ENCODE measurements at regions not wholly inside any gene's neighbourhood (a gene's known extent, or its start where the extent isn't known, plus 50 kb on each side); places are given as distances from the start of the nearest gene placed in this dataset.
"Not testable (repeated sequence)": the region's sequence is repeated elsewhere in the genome, so short reads cannot be mapped to it uniquely, and the experiment has no call there.

DNA sequence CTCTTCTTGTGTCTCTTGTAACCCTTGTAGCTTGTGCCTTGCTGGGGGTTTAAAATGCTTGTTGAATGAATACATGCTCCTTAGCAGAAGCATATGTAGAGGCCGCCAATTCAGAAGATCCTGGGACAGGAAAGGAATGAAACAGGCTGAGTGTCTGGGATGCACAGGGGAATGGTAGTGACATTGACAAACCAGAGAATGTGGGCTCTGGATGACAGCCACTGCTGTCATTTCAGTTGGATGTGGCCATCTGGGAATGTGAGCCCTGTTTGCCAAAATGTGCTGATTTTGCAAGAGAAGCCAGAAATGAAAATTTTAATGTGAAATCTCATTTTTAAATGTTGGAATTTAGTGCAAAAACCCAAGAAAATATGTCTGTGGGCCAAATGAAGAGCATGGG lies 136.8 kb downstream of the DACT1 start:
- Histone ChIP-seq H3K4me3 (no peak overlapping the region), H3K4me1 (no peaks in the 10 kb centered on the region), H3K9me3 (no peaks in the 10 kb centered on the region), H3K27ac (no peak overlapping the region), H3K36me3 (no peaks in the 10 kb centered on the region), H3K27me3 (no peaks in the 10 kb centered on the region)
- DNase-seq (ENCODE audit: low spot score) = no peak
- TF ChIP-seq, protein P1, sequence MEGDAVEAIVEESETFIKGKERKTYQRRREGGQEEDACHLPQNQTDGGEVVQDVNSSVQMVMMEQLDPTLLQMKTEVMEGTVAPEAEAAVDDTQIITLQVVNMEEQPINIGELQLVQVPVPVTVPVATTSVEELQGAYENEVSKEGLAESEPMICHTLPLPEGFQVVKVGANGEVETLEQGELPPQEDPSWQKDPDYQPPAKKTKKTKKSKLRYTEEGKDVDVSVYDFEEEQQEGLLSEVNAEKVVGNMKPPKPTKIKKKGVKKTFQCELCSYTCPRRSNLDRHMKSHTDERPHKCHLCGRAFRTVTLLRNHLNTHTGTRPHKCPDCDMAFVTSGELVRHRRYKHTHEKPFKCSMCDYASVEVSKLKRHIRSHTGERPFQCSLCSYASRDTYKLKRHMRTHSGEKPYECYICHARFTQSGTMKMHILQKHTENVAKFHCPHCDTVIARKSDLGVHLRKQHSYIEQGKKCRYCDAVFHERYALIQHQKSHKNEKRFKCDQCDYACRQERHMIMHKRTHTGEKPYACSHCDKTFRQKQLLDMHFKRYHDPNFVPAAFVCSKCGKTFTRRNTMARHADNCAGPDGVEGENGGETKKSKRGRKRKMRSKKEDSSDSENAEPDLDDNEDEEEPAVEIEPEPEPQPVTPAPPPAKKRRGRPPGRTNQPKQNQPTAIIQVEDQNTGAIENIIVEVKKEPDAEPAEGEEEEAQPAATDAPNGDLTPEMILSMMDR (IDR thresholded peaks at IDR 0.05) = no peak

GRCh38 chr14:58775130-58775529 lies 137.4 kb downstream of the DACT1 start:
- H3K36me3 ChIP-seq; H3K27me3 ChIP-seq; DNase-seq (ENCODE audit: low spot score); H3K9me3 ChIP-seq; H3K4me3 ChIP-seq; H3K27ac ChIP-seq; H3K4me1 ChIP-seq: not testable (repeated sequence)

- TF ChIP-seq, protein P1 (IDR thresholded peaks at IDR 0.05) = no peak
- no peaks in the 10 kb centered on the region for H3K4me1 ChIP-seq
- H3K9me3 ChIP-seq = no peaks in the 10 kb centered on the region
- H3K27ac ChIP-seq = no peak overlapping the region
- no peaks in the 10 kb centered on the region for H3K36me3 ChIP-seq
- H3K27me3 ChIP-seq = no peaks in the 10 kb centered on the region
- DNase-seq (ENCODE audit: low spot score) = no peak
- H3K4me3 ChIP-seq = no peak overlapping the region
These were observed 138.8 kb downstream of the DACT1 start for GRCh38 chr14:58776516-58776915.

GRCh38 chr14:58777541-58777979 lies 139.8 kb downstream of the DACT1 start:
- H3K4me1 ChIP-seq = no peaks in the 10 kb centered on the region
- DNase-seq (ENCODE audit: low spot score) = no peak
- H3K27ac ChIP-seq = no peak overlapping the region
- no peak overlapping the region for H3K4me3 ChIP-seq
- TF ChIP-seq, protein P1 (IDR thresholded peaks at IDR 0.05) = no peak
- no peaks in the 10 kb centered on the region for H3K36me3 ChIP-seq
- no peaks in the 10 kb centered on the region for H3K9me3 ChIP-seq
- no peaks in the 10 kb centered on the region for H3K27me3 ChIP-seq

- Histone ChIP-seq H3K36me3 (no peaks in the 10 kb centered on the region), H3K4me1 (no peaks in the 10 kb centered on the region), H3K9me3 (no peaks in the 10 kb centered on the region), H3K27me3 (no peaks in the 10 kb centered on the region), H3K27ac (no peak overlapping the region), H3K4me3 (no peak overlapping the region)
- DNase-seq (ENCODE audit: low spot score) = no peak
- TF ChIP-seq, protein P1 (IDR thresholded peaks at IDR 0.05) = no peak
These were observed 140.4 kb downstream of the DACT1 start for GRCh38 chr14:58778202-58778601.

GRCh38 chr14:58779376-58779775 lies 141.6 kb downstream of the DACT1 start:
- Histone ChIP-seq H3K4me3 (no peak overlapping the region), H3K9me3 (no peaks in the 10 kb centered on the region), H3K27ac (no peak overlapping the region), H3K27me3 (no peaks in the 10 kb centered on the region), H3K36me3 (no peaks in the 10 kb centered on the region), H3K4me1 (no peaks in the 10 kb centered on the region)
- no peak for DNase-seq (ENCODE audit: low spot score)
- TF ChIP-seq, protein P1 (IDR thresholded peaks at IDR 0.05) = no peak

Measured in right atrium auricular region (tissue), 2 donors.